Gastrocnemius medialis (tissue), 4 donors: ENCODE measurements at regions not wholly inside any gene's neighbourhood (a gene's known extent, or its start where the extent isn't known, plus 50 kb on each side); places are given as distances from the start of the nearest gene placed in this dataset.

ENCODE experiments used
- POLR2A ChIP-seq, 2 donors: fragments of 450-650 bp; IDR thresholded peaks; one replicate each; pipeline ENCODE4 v1.6.1; 2017; ENCODE audit warnings: antibody characterized with exemption in 2 of 2, mild to moderate bottlenecking in 2 of 2, moderate library complexity in 2 of 2
- TF ChIP-seq, protein P1 (sequence below), 5 experiments: fragments of 450-650 bp in 3 of 5; fragments of 200-600 bp in 2 of 5; sonication (generic) in 2 of 5; IDR thresholded peaks in 4 of 5; conservative IDR thresholded peaks in 1 of 5; 1 replicate in 4 of 5; 2 replicates in 1 of 5; pipeline ENCODE4 v1.5.1; 2016 to 2019; ENCODE audit warnings: antibody characterized with exemption in 5 of 5, mild to moderate bottlenecking in 3 of 5, moderate library complexity in 3 of 5

DNA sequence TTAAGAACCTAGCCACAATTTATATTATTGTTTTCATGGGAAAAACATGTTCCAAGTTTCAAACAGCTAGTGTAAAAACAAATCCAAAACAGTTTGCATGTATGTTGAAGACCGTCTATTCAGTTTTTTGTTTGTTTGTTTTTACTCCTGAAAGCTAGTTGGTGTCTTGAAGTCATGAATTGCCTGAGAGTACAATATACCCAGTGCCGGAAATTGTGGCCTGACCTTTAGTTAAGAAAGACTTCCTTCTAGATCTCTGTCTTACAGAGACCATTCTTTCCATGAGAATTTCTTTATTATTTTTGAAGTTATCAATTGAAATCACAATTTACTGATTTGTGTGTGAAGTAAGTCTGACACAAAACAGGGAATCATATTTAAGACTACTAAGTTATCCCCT, 474.8 kb downstream of the KCNJ2 start:
- TF ChIP-seq POLR2A (IDR thresholded peaks at IDR 0.05), result no peak
- TF ChIP-seq, protein P1, sequence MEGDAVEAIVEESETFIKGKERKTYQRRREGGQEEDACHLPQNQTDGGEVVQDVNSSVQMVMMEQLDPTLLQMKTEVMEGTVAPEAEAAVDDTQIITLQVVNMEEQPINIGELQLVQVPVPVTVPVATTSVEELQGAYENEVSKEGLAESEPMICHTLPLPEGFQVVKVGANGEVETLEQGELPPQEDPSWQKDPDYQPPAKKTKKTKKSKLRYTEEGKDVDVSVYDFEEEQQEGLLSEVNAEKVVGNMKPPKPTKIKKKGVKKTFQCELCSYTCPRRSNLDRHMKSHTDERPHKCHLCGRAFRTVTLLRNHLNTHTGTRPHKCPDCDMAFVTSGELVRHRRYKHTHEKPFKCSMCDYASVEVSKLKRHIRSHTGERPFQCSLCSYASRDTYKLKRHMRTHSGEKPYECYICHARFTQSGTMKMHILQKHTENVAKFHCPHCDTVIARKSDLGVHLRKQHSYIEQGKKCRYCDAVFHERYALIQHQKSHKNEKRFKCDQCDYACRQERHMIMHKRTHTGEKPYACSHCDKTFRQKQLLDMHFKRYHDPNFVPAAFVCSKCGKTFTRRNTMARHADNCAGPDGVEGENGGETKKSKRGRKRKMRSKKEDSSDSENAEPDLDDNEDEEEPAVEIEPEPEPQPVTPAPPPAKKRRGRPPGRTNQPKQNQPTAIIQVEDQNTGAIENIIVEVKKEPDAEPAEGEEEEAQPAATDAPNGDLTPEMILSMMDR (IDR thresholded peaks at IDR 0.05 in 4 of 5, conservative IDR thresholded peaks at IDR 0.05 in 1 of 5), result no peak
